H1 (cell line): ENCODE measurements at regions not wholly inside any gene's neighbourhood (a gene's known extent, or its start where the extent isn't known, plus 50 kb on each side); places are given as distances from the start of the nearest gene placed in this dataset.

Source experiments
- CTCF ChIA-PET: fragments of 300-600 bp; sonication (Branson Sonifier 250); formaldehyde crosslinking; loops from one replicate; lab custom pipeline; 2021; ENCODE audit not compliant: partially characterized antibody; lab: Charles Lee
- POLR2A ChIA-PET: fragments of 300-600 bp; sonication (Branson Sonifier 250); formaldehyde crosslinking; loops from one replicate; lab custom pipeline; 2021; ENCODE audit warnings: inconsistent platforms; ENCODE audit not compliant: partially characterized antibody; lab: Charles Lee
- DNase-seq, 2 experiments: peaks; one replicate each; pipeline versions ENCODE4 v3.0.0 to v3.0.0-alpha.2; 2010 to 2022; ENCODE audit warnings: low spot score in 2 of 2, low read depth in 1 of 2, mixed read lengths in 1 of 2
- FAIRE-seq: peaks from 2 replicates; lab custom pipeline; 2011; peaks lifted over from hg19 to GRCh38; lab: Jason Lieb, UNC
- H2AFZ ChIP-seq: 2 replicates; pipeline ENCODE4 v1.8.1; 2012; ENCODE audit warnings: low read length, inconsistent platforms
- H2AK5ac ChIP-seq: 2 replicates; pipeline ENCODE4 v1.6.1; 2013; ENCODE audit warnings: low read depth, low read length
- H2BK120ac ChIP-seq: replicated peaks from 2 replicates; pipeline ENCODE3; 2013; ENCODE audit warnings: low read depth, low read length, inconsistent platforms
- H2BK12ac ChIP-seq: 2 replicates; pipeline ENCODE4 v1.6.1; 2013; ENCODE audit warnings: low read depth, low read length
- H2BK15ac ChIP-seq: 2 replicates; pipeline ENCODE4 v1.6.1; 2013; ENCODE audit warnings: low read length
- H2BK20ac ChIP-seq: 2 replicates; pipeline ENCODE4 v1.6.1; 2013; ENCODE audit warnings: low read length
- H2BK5ac ChIP-seq: 2 replicates; pipeline ENCODE4 v1.6.1; 2013; ENCODE audit warnings: low read depth, low read length
- H3K14ac ChIP-seq: 2 replicates; pipeline ENCODE4 v1.6.1; 2013; ENCODE audit warnings: inconsistent platforms; ENCODE audit not compliant: insufficient read length
- H3K18ac ChIP-seq: 2 replicates; pipeline ENCODE4 v1.6.1; 2013; ENCODE audit warnings: low read length; ENCODE audit errors: extremely low read depth
- H3K23ac ChIP-seq: 2 replicates; pipeline ENCODE4 v1.6.1; 2013; ENCODE audit warnings: inconsistent platforms; ENCODE audit not compliant: insufficient read length
- H3K23me2 ChIP-seq: 2 replicates; pipeline ENCODE4 v1.6.1; 2013; ENCODE audit warnings: low read depth, low read length
- H3K27ac ChIP-seq: 2 replicates; pipeline ENCODE4 v1.6.1; 2011; ENCODE audit warnings: low read depth, low read length, inconsistent platforms
- H3K27me3 ChIP-seq, 4 experiments: replicated peaks in 1 of 4; 1 replicate in 1 of 4; 2 replicates in 3 of 4; pipeline versions ENCODE4 v1.6.1 to v1.8.1; 2011 to 2013; ENCODE audit warnings: low read length in 3 of 4, mild to moderate bottlenecking in 3 of 4, inconsistent platforms in 2 of 4, mixed read lengths in 2 of 4, moderate library complexity in 1 of 4; ENCODE audit not compliant: control insufficient read depth in 3 of 4, insufficient read depth in 3 of 4; ENCODE audit errors: extremely low read depth in 1 of 4
- H3K36me3 ChIP-seq, 4 experiments: 2 replicates each; pipeline versions ENCODE4 v1.6.1 to v1.8.1; 2011 to 2013; ENCODE audit warnings: mild to moderate bottlenecking in 4 of 4, low read length in 3 of 4, moderate library complexity in 2 of 4, control low read depth in 1 of 4, inconsistent platforms in 1 of 4; ENCODE audit not compliant: insufficient read depth in 4 of 4, control insufficient read depth in 2 of 4
- H3K4ac ChIP-seq: replicated peaks from 2 replicates; pipeline ENCODE3; 2013; ENCODE audit warnings: low read length, low read depth, mixed read lengths, inconsistent platforms; ENCODE audit not compliant: insufficient read length
- H3K4me1 ChIP-seq, 4 experiments: replicated peaks in 1 of 4; 1 replicate in 1 of 4; 2 replicates in 3 of 4; pipeline versions ENCODE4 v1.6.1 to v1.8.1; 2011 to 2013; ENCODE audit warnings: low read length in 3 of 4, inconsistent platforms in 2 of 4, mixed read lengths in 1 of 4; ENCODE audit not compliant: insufficient read depth in 4 of 4, control insufficient read depth in 3 of 4
- H3K4me2 ChIP-seq, 2 experiments: 2 replicates each; pipeline versions ENCODE4 v1.6.1 to v1.8.1; 2011 to 2013; ENCODE audit warnings: low read depth in 2 of 2, low read length in 2 of 2, control low read depth in 1 of 2, inconsistent platforms in 1 of 2, mild to moderate bottlenecking in 1 of 2; ENCODE audit not compliant: insufficient read depth in 1 of 2
- H3K4me3 ChIP-seq, 4 experiments: fragments of 200-600, 300-600 bp in 1 of 4; sonication (generic), shearing (Covaris generic), sonication (Bioruptor Twin) in 1 of 4; 2 replicates each; pipeline versions ENCODE4 v1.5.1 to v1.8.1; 2011 to 2016; ENCODE audit warnings: low read length in 4 of 4, low read depth in 3 of 4, control low read depth in 2 of 4, inconsistent platforms in 2 of 4, mild to moderate bottlenecking in 2 of 4, mixed read lengths in 1 of 4, moderate library complexity in 1 of 4; ENCODE audit not compliant: insufficient read depth in 2 of 4; ENCODE audit errors: extremely low read depth in 1 of 4
- H3K56ac ChIP-seq: replicated peaks from 2 replicates; pipeline ENCODE3; 2013; ENCODE audit warnings: low read depth, mild to moderate bottlenecking, mixed read lengths, low read length, inconsistent platforms; ENCODE audit not compliant: insufficient read length
- H3K79me1 ChIP-seq: 2 replicates; pipeline ENCODE4 v1.6.1; 2013; ENCODE audit warnings: low read depth, low read length, control low read depth
- H3K79me2 ChIP-seq, 2 experiments: 2 replicates each; pipeline versions ENCODE4 v1.6.1 to v1.8.1; 2012 to 2013; ENCODE audit warnings: low read length in 2 of 2, mild to moderate bottlenecking in 2 of 2, inconsistent platforms in 1 of 2; ENCODE audit not compliant: insufficient read depth in 2 of 2, control insufficient read depth in 1 of 2
- H3K9ac ChIP-seq, 4 experiments: replicated peaks in 1 of 4; 1 replicate in 1 of 4; 2 replicates in 3 of 4; pipeline versions ENCODE4 v1.6.1 to v1.8.1; 2011 to 2013; ENCODE audit warnings: low read depth in 3 of 4, low read length in 3 of 4, control low read depth in 2 of 4, mild to moderate bottlenecking in 2 of 4, moderate library complexity in 2 of 4, inconsistent platforms in 1 of 4; ENCODE audit errors: extremely low read depth in 1 of 4
- H3K9me3 ChIP-seq, 2 experiments: 2 replicates each; pipeline versions ENCODE4 v1.6.1 to v1.8.1; 2012 to 2013; ENCODE audit warnings: mild to moderate bottlenecking in 2 of 2, moderate library complexity in 2 of 2, control low read depth in 1 of 2, inconsistent platforms in 1 of 2, low read depth in 1 of 2, low read length in 1 of 2, mixed read lengths in 1 of 2; ENCODE audit not compliant: insufficient read depth in 2 of 2
- H4K20me1 ChIP-seq, 2 experiments: replicated peaks in 1 of 2; 2 replicates each; pipeline versions ENCODE3 to v1.8.1; 2011 to 2013; ENCODE audit warnings: inconsistent platforms in 2 of 2, low read length in 2 of 2, mild to moderate bottlenecking in 1 of 2; ENCODE audit not compliant: insufficient read depth in 2 of 2, control insufficient read depth in 1 of 2
- H4K5ac ChIP-seq: 2 replicates; pipeline ENCODE4 v1.6.1; 2013; ENCODE audit warnings: low read length, low read depth, mixed read lengths, inconsistent platforms; ENCODE audit not compliant: insufficient read length
- H4K8ac ChIP-seq: 2 replicates; pipeline ENCODE4 v1.8.0; 2013; ENCODE audit warnings: mild to moderate bottlenecking, moderate library complexity, low read length, inconsistent platforms; ENCODE audit not compliant: insufficient read depth; ENCODE audit errors: extremely low read depth
- H4K91ac ChIP-seq: replicated peaks from 2 replicates; pipeline ENCODE3; 2013; ENCODE audit warnings: low read length, mixed read lengths, inconsistent platforms; ENCODE audit not compliant: insufficient read length
- PHF8 ChIP-seq: fragments of 200-600 bp; sonication (generic); conservative IDR thresholded peaks from 2 replicates; pipeline ENCODE4 v1.7.1; 2012; ENCODE audit warnings: low read depth, mild to moderate bottlenecking, inconsistent platforms, low read length, moderate library complexity
- POLR2AphosphoS5 ChIP-seq: IDR thresholded peaks from 2 replicates; pipeline ENCODE4 v1.6.1; 2011; ENCODE audit warnings: low read depth, low read length
- TBP ChIP-seq: IDR thresholded peaks from 2 replicates; pipeline ENCODE4 v1.6.1; 2011; ENCODE audit warnings: low read depth, low read length, improper control_type of control experiment
- TEAD4 ChIP-seq: IDR thresholded peaks from 2 replicates; pipeline ENCODE4 v1.6.1; 2012; ENCODE audit warnings: low read depth, low read length, inconsistent platforms, mixed read lengths
- ZNF274 ChIP-seq: IDR thresholded peaks from 2 replicates; pipeline ENCODE4 v1.7.0; 2012; ENCODE audit warnings: low read length, borderline replicate concordance; ENCODE audit errors: extremely low read depth
- WGBS, 2 experiments: shearing (Covaris generic) in 1 of 2; methylation state at CpG; one replicate each; pipeline versions ENCODE4 v1.1.6 to v1.1.7; 2013 to 2015; ENCODE audit warnings: low lambda C conversion rate in 2 of 2, mixed read lengths in 2 of 2, inconsistent platforms in 1 of 2, low coverage in 1 of 2, missing lambda C conversion rate in 1 of 2; ENCODE audit not compliant: insufficient replicate concordance in 2 of 2, insufficient coverage in 1 of 2, insufficient read length in 1 of 2; ENCODE audit errors: extremely low coverage in 1 of 2, missing lambda C conversion rate in 1 of 2; 5-methylcytosine and 5-hydroxymethylcytosine counted together

DNA sequence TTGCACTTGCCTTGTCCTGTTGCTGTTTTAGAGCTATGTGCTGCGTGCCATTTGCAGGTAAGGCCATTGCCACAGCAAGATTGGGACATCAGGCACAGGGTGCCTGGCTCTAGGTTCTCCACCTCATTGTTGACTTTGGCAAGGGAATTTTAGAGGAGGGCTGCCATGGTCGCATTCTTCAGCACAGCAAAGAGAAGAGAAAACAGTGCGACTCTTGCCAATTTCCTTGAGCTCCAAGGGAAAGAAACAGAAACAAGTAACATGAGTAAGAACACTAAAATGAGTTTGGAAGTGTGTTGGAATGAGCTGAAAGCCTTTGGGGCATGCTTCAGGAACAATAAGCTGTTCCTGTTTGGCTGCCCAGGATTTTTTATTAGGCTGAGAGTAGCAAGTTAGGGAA, 188.1 kb upstream of the IL12B start:
- Histone ChIP-seq H3K4ac (no peak overlapping the region), H3K9me3 (no peaks in the 10 kb centered on the region), H3K27me3 (no peaks in the 10 kb centered on the region), H3K56ac (no peak overlapping the region), H3K79me1 (no peaks in the 10 kb centered on the region), H3K18ac (no peak overlapping the region), H3K4me2 (no peak overlapping the region), H3K23me2 (no peaks in the 10 kb centered on the region), H4K91ac (no peak overlapping the region), H3K9ac (no peak overlapping the region), H3K4me3 (no peak overlapping the region), H2BK20ac (no peak overlapping the region), H2BK12ac (no peak overlapping the region), H3K4me1 (no peaks in the 10 kb centered on the region), H4K8ac (no peak overlapping the region), H2BK5ac (no peak overlapping the region), H2BK15ac (no peak overlapping the region), H3K14ac (no peak overlapping the region), H3K27ac (no peak overlapping the region), H4K5ac (no peak overlapping the region), H3K36me3 (no peaks in the 10 kb centered on the region)
- 88% methylated on average over 3 of the region's 3 CpGs; no CpG with 5 or more reads in 1 of the 2 experiments for WGBS, 2 experiments
- no peak for FAIRE-seq
- POLR2A ChIA-PET = no interaction called here
- TF ChIP-seq POLR2AphosphoS5 (no peak), TEAD4 (no peak), PHF8 (no peak), ZNF274 (no peak), TBP (no peak)
- TF ChIP-seq, all 59 proteins: peak for 0
- CTCF ChIA-PET = interaction anchor here (0.7 to 3.8 kb wide), 7 partner anchors 8 to 886 kb away, joined by 3 to 37 read pairs (median 4); no protein-coding TSS in a partner anchor
- Histone ChIP-seq H2BK120ac (no peak overlapping the region), H3K79me2 (no peaks in the 10 kb centered on the region), H4K20me1 (no peaks in the 10 kb centered on the region), H2AFZ (no peak overlapping the region), H3K23ac (no peak overlapping the region), H2AK5ac (no peak overlapping the region)
- DNase-seq = no peak
